ENCODE measurements at regions not wholly inside any gene's neighbourhood (a gene's known extent, or its start where the extent isn't known, plus 50 kb on each side); places are given as distances from the start of the nearest gene placed in this dataset.

DNA sequence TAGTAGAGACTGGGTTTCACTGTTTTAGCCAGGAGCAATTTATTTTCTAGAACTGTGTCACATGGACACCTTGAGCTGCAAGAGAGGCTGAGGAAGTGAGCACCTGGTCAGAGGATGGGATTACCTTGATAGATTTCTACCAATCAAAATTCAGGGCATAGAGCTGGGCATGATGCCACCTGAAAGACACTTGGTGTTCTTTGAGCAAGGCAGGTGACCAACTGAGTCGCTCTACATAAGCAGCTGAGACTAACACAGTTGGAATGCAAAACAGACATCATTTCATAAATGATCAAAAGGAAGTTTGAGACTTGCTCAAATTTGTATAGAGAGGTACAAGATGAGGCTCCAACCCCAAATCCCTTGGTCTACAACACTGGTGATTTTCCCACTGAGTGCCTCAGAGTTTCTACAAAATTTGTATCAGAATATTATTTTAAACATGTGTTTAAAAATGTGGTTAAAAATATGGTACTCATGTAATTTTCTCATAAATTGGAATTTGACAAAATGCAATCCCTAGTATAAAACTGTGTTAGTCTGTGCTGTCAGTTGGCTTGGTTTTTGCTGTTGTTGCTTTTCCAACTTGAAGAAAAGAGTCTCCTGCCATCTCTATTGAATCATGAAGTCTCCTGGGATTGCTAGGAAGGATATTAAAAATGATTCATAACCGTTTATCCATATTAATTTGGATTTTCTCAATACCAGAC, 156.4 kb upstream of the MDFIC start:
- Histone ChIP-seq H3K4me3 (replicated peaks in 1 of 3) (no peak overlapping the region), H3K36me3 (no peaks in the 10 kb centered on the region), H3K27me3 (no peaks in the 10 kb centered on the region), H3K4me1 (no peaks in the 10 kb centered on the region), H3K27ac (no peak overlapping the region), H3K9me3 (no peaks in the 10 kb centered on the region)
- TF ChIP-seq CTCF (IDR thresholded peaks at IDR 0.05): no peak
- TF ChIP-seq POLR2A (IDR thresholded peaks at IDR 0.05): no peak
- WGBS, 2 donors: 75 to 83% methylated on average over 2 of the region's 2 CpGs
- intact Hi-C loops (cut with DNase I): no loop called here
- no peak for DNase-seq

GRCh38 chr7:114766041-114766356, 155.9 kb upstream of the MDFIC start:
- no peaks in the 10 kb centered on the region for H3K4me1 ChIP-seq
- H3K27me3 ChIP-seq: no peaks in the 10 kb centered on the region
- no peak for DNase-seq
- H3K9me3 ChIP-seq: no peaks in the 10 kb centered on the region
- WGBS, 2 donors: 90 to 96% methylated on average over 5 of the region's 5 CpGs
- H3K36me3 ChIP-seq: no peaks in the 10 kb centered on the region
- TF ChIP-seq CTCF (IDR thresholded peaks at IDR 0.05): no peak
- no peak for TF ChIP-seq POLR2A (IDR thresholded peaks at IDR 0.05)
- no peak overlapping the region for H3K27ac ChIP-seq
- H3K4me3 ChIP-seq (replicated peaks in 1 of 3): no peak overlapping the region
- intact Hi-C loops (cut with DNase I): no loop called here

DNA sequence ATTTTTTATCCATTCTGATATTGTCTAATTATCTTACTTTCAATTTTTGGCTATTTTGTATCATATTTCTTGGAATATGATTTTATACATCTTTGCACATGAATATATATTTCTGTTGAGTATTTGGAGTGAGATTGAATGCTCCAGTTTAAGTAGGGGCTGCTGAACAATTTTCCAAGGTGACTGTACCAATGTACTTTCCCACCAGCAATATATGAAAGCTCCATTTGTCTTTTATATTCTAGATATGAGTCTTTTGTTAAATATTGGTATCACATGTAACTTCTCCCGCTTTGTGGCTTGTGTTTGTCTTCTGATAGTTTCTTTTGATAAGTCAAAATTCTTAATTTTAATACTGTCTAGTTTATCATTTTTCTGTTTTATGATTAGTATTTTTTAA, 144.6 kb upstream of the MDFIC start:
- TF ChIP-seq POLR2A (IDR thresholded peaks at IDR 0.05) (no peak), CTCF (IDR thresholded peaks at IDR 0.05) (no peak)
- Histone ChIP-seq H3K4me3 (replicated peaks in 1 of 3) (no peak overlapping the region), H3K36me3 (no peaks in the 10 kb centered on the region), H3K27me3 (no peaks in the 10 kb centered on the region), H3K27ac (no peak overlapping the region), H3K9me3 (no peaks in the 10 kb centered on the region), H3K4me1 (no peaks in the 10 kb centered on the region)
- DNase-seq: no peak
- 94 to 96% methylated on average over 1 of the region's 1 CpG for WGBS, 2 donors
- intact Hi-C loops (cut with DNase I): no loop called here

DNA sequence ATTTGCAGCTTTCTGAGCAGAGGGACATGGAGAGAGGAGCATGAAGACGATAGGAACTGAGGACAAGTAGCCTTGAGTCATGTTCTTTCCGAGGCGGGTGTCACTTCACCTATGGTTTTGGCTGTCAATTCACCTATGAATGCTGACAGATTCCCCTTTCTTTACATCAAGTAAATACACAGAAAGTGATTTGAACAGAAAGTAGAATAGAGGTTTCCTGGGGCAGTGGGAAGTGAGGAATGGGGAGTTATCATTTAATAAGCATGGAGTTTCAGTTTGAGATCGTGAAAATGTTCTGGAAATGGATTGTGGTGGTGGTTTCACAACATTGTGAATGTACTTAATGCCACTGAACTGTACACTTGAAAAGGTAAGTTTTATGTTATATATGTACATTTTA, 138.4 kb upstream of the MDFIC start:
- no peaks in the 10 kb centered on the region for H3K36me3 ChIP-seq
- DNase-seq: no peak
- TF ChIP-seq CTCF (IDR thresholded peaks at IDR 0.05): no peak
- TF ChIP-seq POLR2A (IDR thresholded peaks at IDR 0.05): no peak
- no peak overlapping the region for H3K27ac ChIP-seq
- intact Hi-C loops (cut with DNase I): no loop called here
- no peaks in the 10 kb centered on the region for H3K4me1 ChIP-seq
- H3K27me3 ChIP-seq: no peaks in the 10 kb centered on the region
- no peak overlapping the region for H3K4me3 ChIP-seq (replicated peaks in 1 of 3)
- H3K9me3 ChIP-seq: no peaks in the 10 kb centered on the region
- WGBS, 2 donors: 93 to 94% methylated on average over 4 of the region's 4 CpGs

- Histone ChIP-seq H3K27me3 (no peaks in the 10 kb centered on the region), H3K4me3 (replicated peaks in 1 of 3) (no peak overlapping the region), H3K36me3 (no peaks in the 10 kb centered on the region), H3K4me1 (no peaks in the 10 kb centered on the region), H3K27ac (no peak overlapping the region), H3K9me3 (no peaks in the 10 kb centered on the region)
- no peak for TF ChIP-seq POLR2A (IDR thresholded peaks at IDR 0.05)
- no peak for TF ChIP-seq CTCF (IDR thresholded peaks at IDR 0.05)
- DNase-seq: no peak
- intact Hi-C loops (cut with DNase I): no loop called here
- 77 to 86% methylated on average over 4 of the region's 4 CpGs for WGBS, 2 donors
These were observed 137.7 kb upstream of the MDFIC start for GRCh38 chr7:114784177-114784576.
